Activated CD8-positive, alpha-beta T cell treated with anti-CD3 and anti-CD28 coated beads for 36 hours (primary cell): ENCODE measurements at regions not wholly inside any gene's neighbourhood (a gene's known extent, or its start where the extent isn't known, plus 50 kb on each side); places are given as distances from the start of the nearest gene placed in this dataset.

Experiments
- ATAC-seq: fragments of 200-7000 bp; cut with Tn5 transposase; one replicate; pipeline ENCODE4 v1.10.0; 2021; ENCODE audit warnings: mild to moderate bottlenecking, moderate library complexity
- CTCF ChIA-PET: fragments of 350-600 bp; sonication (Branson Sonifier 250); formaldehyde crosslinking; loops from one replicate; lab custom pipeline; 2021; ENCODE audit warnings: antibody characterized with exemption; lab: Charles Lee
- POLR2A ChIA-PET: fragments of 350-600 bp; sonication (Branson Sonifier 250); formaldehyde crosslinking; loops from one replicate; lab custom pipeline; 2021; ENCODE audit warnings: antibody characterized with exemption; lab: Charles Lee
- DNase-seq: peaks from one replicate; pipeline ENCODE4 v3.0.0-alpha.2; 2020
- H3K27ac Mint-ChIP-seq: one replicate; pipeline ENCODE4 v1.8.0; 2021; ENCODE audit warnings: mild to moderate bottlenecking, mixed read lengths
- H3K27me3 Mint-ChIP-seq: one replicate; pipeline ENCODE4 v1.8.0; 2021; ENCODE audit warnings: mixed read lengths
- H3K36me3 Mint-ChIP-seq: one replicate; pipeline ENCODE4 v1.8.0; 2021; ENCODE audit warnings: low read depth, mixed read lengths
- H3K4me1 Mint-ChIP-seq: one replicate; pipeline ENCODE4 v1.8.0; 2021; ENCODE audit warnings: low read depth, mixed read lengths
- H3K4me3 Mint-ChIP-seq: one replicate; pipeline ENCODE4 v1.8.0; 2021; ENCODE audit warnings: mild to moderate bottlenecking, moderate library complexity, mixed read lengths
- H3K9me3 Mint-ChIP-seq: one replicate; pipeline ENCODE4 v1.8.0; 2021; ENCODE audit warnings: mixed read lengths
- intact Hi-C: fragments of 100-400 bp; cut with micrococcal nuclease; formaldehyde crosslinking; loops from one replicate; pipeline ENCODE4 v1.10.0; 2022
- TF ChIP-seq, protein P1 (sequence below): fragments of 200-600 bp; IDR thresholded peaks from one replicate; pipeline ENCODE4 v1.8.0; 2022; ENCODE audit warnings: antibody characterized with exemption, mild to moderate bottlenecking

DNA sequence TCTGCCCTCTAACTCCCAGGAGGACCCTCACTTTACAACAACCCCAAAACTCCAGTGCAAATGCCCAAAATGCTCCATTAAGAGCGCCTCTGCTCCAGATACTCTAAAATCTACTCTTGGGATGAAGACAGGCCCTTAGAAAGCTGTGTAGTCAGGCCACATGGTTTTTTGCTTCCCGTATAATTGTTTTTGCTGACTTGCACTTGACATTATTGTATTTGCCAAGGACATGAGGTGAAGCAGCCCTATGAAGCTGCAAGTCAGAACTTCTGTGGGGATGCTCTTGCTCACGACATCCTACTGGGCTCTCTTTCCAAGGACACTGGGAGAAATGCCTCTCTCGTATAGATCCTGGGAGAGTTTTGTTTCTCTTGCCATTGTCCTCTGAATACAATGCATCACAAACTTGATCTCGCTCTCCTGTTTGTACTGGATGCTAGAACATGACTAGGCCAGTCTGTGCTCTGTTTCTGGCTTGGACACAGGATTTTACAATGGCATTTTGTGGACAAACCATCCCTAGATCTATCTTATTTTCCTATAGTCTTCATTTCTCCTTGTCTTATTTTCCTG lies 177.2 kb upstream of the DTNBP1 start:
- TF ChIP-seq, protein P1, sequence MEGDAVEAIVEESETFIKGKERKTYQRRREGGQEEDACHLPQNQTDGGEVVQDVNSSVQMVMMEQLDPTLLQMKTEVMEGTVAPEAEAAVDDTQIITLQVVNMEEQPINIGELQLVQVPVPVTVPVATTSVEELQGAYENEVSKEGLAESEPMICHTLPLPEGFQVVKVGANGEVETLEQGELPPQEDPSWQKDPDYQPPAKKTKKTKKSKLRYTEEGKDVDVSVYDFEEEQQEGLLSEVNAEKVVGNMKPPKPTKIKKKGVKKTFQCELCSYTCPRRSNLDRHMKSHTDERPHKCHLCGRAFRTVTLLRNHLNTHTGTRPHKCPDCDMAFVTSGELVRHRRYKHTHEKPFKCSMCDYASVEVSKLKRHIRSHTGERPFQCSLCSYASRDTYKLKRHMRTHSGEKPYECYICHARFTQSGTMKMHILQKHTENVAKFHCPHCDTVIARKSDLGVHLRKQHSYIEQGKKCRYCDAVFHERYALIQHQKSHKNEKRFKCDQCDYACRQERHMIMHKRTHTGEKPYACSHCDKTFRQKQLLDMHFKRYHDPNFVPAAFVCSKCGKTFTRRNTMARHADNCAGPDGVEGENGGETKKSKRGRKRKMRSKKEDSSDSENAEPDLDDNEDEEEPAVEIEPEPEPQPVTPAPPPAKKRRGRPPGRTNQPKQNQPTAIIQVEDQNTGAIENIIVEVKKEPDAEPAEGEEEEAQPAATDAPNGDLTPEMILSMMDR, result no peak
- ATAC-seq, result no peak
- Mint-ChIP-seq H3K4me1 (no peaks in the 10 kb centered on the region), H3K4me3 (no peak overlapping the region), H3K27ac (no peak overlapping the region), H3K27me3 (peaks cover 2% of the 10 kb centered on the region), H3K9me3 (no peaks in the 10 kb centered on the region), H3K36me3 (no peaks in the 10 kb centered on the region)
- DNase-seq, result no peak
- POLR2A ChIA-PET, result no interaction called here
- CTCF ChIA-PET, result interaction anchor here (0.8 kb wide), 1 partner anchor 11 kb away, joined by 3 read pairs; no protein-coding TSS in a partner anchor
- intact Hi-C loops, result no loop called here

DNA sequence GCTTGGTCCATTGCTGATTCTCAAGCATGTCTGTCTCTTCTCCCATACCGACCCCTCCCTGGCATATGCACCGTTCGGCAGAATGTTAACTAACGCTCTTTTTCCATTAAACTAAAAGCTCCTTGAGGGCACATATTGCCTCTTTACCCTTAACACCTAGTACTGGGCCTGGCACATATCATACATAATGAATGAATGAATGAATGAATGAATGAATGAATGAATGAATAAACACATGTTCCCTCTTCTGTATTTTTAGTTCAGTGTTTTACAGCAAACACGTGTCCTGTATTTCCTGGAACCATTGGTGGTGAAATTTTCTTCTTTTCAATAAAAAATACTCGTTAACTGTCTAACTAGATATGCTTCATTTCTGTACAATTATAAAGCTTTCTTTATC lies 174.4 kb upstream of the DTNBP1 start:
- TF ChIP-seq, protein P1, result no peak
- no peaks in the 10 kb centered on the region for H3K36me3 Mint-ChIP-seq
- intact Hi-C loops, result no loop called here
- POLR2A ChIA-PET, result no interaction called here
- DNase-seq, result no peak
- CTCF ChIA-PET, result interaction anchor here (0.9 to 1.2 kb wide), 3 partner anchors 42 to 88 kb away, joined by 3 to 4 read pairs (median 3); no protein-coding TSS in a partner anchor
- no peaks in the 10 kb centered on the region for H3K9me3 Mint-ChIP-seq
- H3K4me3 Mint-ChIP-seq, result no peak overlapping the region
- no peaks in the 10 kb centered on the region for H3K4me1 Mint-ChIP-seq
- ATAC-seq, result no peak
- H3K27me3 Mint-ChIP-seq, result peaks cover 2% of the 10 kb centered on the region
- H3K27ac Mint-ChIP-seq, result no peak overlapping the region

DNA sequence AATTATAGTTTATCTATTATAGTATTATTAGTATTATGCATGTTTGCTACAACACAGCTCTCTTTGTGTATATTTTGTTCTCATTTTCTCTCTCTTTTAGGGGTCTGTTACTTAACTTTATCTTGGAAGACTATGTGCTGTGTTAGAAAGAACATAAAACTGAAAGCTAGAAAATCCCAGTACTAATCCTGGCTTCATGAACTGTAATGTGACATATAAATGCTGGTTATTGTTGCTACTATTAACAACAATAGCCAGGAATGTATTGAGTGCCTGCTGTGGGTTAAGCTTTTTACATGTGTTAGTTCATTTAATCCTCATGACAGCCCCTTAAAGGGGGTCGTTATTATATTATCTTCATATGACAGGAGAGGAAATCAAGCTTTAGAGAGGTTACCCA lies 170.0 kb upstream of the DTNBP1 start:
- H3K9me3 Mint-ChIP-seq, result no peaks in the 10 kb centered on the region
- H3K4me1 Mint-ChIP-seq, result no peaks in the 10 kb centered on the region
- no peaks in the 10 kb centered on the region for H3K36me3 Mint-ChIP-seq
- H3K27me3 Mint-ChIP-seq, result peaks cover 2% of the 10 kb centered on the region
- POLR2A ChIA-PET, result interaction anchor here (1.1 kb wide), 1 partner anchor 9 kb away, joined by 4 read pairs; no protein-coding TSS in a partner anchor
- DNase-seq (no peak), ATAC-seq (no peak)
- CTCF ChIA-PET, result interaction anchor here (1.3 kb wide), 1 partner anchor 13 kb away, joined by 4 read pairs; no protein-coding TSS in a partner anchor
- TF ChIP-seq, protein P1, result no peak
- intact Hi-C loops, result no loop called here
- no peak overlapping the region for H3K4me3 Mint-ChIP-seq
- H3K27ac Mint-ChIP-seq, result no peak overlapping the region

DNA sequence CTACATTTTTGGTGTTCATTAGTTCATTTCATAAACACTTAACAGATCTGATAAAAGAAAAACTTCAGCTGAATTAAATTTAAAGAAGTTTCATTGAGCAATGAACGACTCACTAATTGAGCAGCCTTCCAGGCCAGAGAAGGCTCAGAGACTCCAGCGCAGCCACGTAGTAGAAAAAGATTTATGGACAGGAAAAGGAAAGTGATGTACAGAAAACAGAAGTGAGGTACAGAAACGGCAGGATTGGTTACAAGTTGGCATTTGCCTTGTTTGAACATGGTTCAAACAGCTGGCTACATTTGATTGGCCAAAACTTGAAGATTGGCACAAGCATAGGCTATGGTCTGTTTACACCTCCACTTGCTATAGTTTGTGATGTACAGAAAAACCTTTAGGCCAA lies 166.3 kb upstream of the DTNBP1 start:
- ATAC-seq, result no peak
- TF ChIP-seq, protein P1, result no peak
- no peak overlapping the region for H3K4me3 Mint-ChIP-seq
- intact Hi-C loops, result no loop called here
- H3K36me3 Mint-ChIP-seq, result no peaks in the 10 kb centered on the region
- H3K27me3 Mint-ChIP-seq, result peaks cover 7% of the 10 kb centered on the region
- H3K4me1 Mint-ChIP-seq, result no peaks in the 10 kb centered on the region
- no peak for DNase-seq
- CTCF ChIA-PET, result interaction anchor here (1.3 kb wide), 2 partner anchors 19 to 300 kb away, joined by 3 to 4 read pairs; partner anchors contain the start of gene MYLIP
- POLR2A ChIA-PET, result no interaction called here
- H3K9me3 Mint-ChIP-seq, result no peaks in the 10 kb centered on the region
- no peak overlapping the region for H3K27ac Mint-ChIP-seq

DNA sequence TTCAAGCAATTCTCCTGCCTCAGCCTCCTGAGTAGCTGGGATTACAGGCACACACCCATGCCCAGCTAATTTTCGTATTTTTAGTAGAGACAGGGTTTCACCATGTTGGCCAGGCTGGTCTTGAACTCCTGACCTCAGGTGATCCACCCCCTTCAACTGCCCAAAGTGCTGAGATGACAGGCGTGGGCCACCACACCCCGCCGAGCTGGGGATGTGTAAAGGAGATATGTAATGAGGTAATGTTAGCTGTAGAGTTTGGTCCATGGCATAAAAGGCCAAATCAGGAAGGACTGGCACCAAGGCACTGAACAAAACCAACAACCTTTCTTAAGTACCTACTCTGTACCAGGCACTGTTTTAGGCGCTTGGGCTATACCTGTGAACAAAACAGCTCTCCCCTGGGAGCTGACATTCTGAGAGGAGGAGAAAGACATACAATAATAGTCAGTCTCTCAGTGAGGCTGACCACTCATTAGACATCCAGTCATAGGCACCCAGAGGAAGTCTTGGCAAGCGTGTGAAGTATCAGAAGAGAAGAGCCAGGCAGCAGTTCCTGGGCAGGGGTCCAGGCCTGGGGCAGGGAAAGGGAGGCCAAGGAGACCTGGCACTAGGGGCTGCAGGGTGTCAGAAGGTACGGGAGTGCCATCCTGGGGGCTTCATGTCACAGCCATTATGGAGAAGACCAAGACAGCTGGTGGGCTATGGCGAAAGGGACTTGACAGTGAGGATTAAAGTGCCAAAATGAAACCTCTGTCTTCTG lies 164.8 kb upstream of the DTNBP1 start:
- Mint-ChIP-seq H3K27ac (no peak overlapping the region), H3K4me1 (no peaks in the 10 kb centered on the region), H3K4me3 (no peak overlapping the region), H3K36me3 (no peaks in the 10 kb centered on the region), H3K27me3 (peaks cover 7% of the 10 kb centered on the region), H3K9me3 (no peaks in the 10 kb centered on the region)
- TF ChIP-seq, protein P1, result no peak
- CTCF ChIA-PET, result no interaction called here
- intact Hi-C loops, result no loop called here
- ATAC-seq, result no peak
- POLR2A ChIA-PET, result no interaction called here
- DNase-seq, result no peak
